ENCODE measurements at regions not wholly inside any gene's neighbourhood (a gene's known extent, or its start where the extent isn't known, plus 50 kb on each side); places are given as distances from the start of the nearest gene placed in this dataset.
"Not testable (repeated sequence)": the region's sequence is repeated elsewhere in the genome, so short reads cannot be mapped to it uniquely, and the experiment has no call there.

DNA sequence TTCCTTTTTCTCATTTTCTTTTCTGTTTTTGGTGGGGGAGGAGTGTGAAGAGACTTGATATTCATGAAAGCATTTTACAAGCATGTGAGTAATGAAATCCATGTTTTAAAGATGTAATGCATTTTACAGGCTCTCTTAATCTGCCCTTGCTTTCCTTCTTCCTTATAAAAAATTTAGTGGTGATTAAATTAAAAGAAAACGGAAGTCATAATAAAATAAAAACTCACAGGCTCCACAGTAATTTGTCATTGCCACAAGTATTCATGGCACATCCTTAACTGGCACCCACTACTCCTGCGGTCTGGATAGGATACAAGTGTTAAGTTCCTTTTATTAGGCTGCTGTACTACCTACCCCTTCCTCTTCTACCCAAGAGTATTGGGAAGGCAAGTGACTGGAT lies 241.2 kb downstream of the SLC4A3 start:
- H3K4me3 ChIP-seq (ENCODE audit: low read depth, low read length), result no peak overlapping the region
- DNase-seq (ENCODE audit: low read depth), result no peak
- TF ChIP-seq, protein P1, sequence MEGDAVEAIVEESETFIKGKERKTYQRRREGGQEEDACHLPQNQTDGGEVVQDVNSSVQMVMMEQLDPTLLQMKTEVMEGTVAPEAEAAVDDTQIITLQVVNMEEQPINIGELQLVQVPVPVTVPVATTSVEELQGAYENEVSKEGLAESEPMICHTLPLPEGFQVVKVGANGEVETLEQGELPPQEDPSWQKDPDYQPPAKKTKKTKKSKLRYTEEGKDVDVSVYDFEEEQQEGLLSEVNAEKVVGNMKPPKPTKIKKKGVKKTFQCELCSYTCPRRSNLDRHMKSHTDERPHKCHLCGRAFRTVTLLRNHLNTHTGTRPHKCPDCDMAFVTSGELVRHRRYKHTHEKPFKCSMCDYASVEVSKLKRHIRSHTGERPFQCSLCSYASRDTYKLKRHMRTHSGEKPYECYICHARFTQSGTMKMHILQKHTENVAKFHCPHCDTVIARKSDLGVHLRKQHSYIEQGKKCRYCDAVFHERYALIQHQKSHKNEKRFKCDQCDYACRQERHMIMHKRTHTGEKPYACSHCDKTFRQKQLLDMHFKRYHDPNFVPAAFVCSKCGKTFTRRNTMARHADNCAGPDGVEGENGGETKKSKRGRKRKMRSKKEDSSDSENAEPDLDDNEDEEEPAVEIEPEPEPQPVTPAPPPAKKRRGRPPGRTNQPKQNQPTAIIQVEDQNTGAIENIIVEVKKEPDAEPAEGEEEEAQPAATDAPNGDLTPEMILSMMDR (IDR thresholded peaks at IDR 0.05; ENCODE audit: low read depth, low read length, missing control alignments), result no peak

GRCh38 chr2:219870041-219870440 lies 242.6 kb downstream of the SLC4A3 start:
- TF ChIP-seq, protein P1 (IDR thresholded peaks at IDR 0.05; ENCODE audit: low read depth, low read length, missing control alignments), result no peak
- H3K4me3 ChIP-seq (ENCODE audit: low read depth, low read length), result no peak overlapping the region
- no peak for DNase-seq (ENCODE audit: low read depth)

DNA sequence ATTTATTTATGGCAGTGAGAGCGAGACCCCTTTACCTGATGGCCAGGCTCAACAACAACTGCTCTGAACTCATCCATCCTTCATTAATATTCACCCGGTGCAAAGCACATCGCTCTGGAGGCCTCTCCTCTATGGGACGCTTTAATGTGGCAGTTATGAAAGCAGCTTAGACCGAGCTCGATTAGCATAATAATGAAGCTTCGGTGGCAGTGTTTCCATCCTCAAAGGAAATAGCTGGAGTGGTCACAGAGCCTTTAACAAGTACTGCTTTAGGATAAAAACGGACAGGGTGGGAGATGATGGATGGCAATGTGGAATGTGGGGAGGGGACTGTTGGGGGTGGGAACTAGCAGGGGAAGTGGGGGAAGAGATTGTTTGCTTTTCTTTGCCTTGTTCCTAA lies 243.9 kb downstream of the SLC4A3 start:
- TF ChIP-seq, protein P1 (IDR thresholded peaks at IDR 0.05; ENCODE audit: low read depth, low read length, missing control alignments), result no peak
- H3K4me3 ChIP-seq (ENCODE audit: low read depth, low read length), result no peak overlapping the region
- no peak for DNase-seq (ENCODE audit: low read depth)

- no peak for DNase-seq (ENCODE audit: low read depth)
- H3K4me3 ChIP-seq (ENCODE audit: low read depth, low read length), result no peak overlapping the region
- TF ChIP-seq, protein P1 (IDR thresholded peaks at IDR 0.05; ENCODE audit: low read depth, low read length, missing control alignments), result no peak
These were observed 247.6 kb downstream of the SLC4A3 start for GRCh38 chr2:219875036-219875435.

DNA sequence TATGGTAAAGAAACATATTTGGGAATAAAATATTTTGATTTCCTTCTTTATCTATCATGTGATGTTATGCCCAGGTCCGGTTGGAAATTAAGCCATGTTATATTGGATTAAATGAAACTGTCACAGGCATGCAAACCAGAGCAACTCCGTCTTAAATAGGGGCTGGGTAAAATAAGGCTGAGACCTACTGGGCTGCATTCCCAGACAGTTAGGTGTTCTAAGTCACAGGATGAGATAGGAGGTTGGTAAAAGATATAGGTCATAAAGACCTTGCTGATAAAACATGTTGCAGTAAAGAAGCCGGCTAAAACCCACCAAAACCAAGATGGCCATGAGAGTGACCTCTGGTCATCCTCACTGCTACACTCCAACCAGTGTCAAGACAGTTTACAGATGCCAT lies 248.6 kb downstream of the SLC4A3 start:
- not testable (repeated sequence) for H3K4me3 ChIP-seq (ENCODE audit: low read depth, low read length); DNase-seq (ENCODE audit: low read depth)

- DNase-seq (ENCODE audit: low read depth), result no peak
- TF ChIP-seq, protein P1 (IDR thresholded peaks at IDR 0.05; ENCODE audit: low read depth, low read length, missing control alignments), result no peak
- no peak overlapping the region for H3K4me3 ChIP-seq (ENCODE audit: low read depth, low read length)
These were observed 249.5 kb downstream of the SLC4A3 start for GRCh38 chr2:219876931-219877330.

GRCh38 chr2:219877728-219878127 lies 250.3 kb downstream of the SLC4A3 start:
- TF ChIP-seq, protein P1 (IDR thresholded peaks at IDR 0.05; ENCODE audit: low read depth, low read length, missing control alignments), result no peak
- DNase-seq (ENCODE audit: low read depth), result no peak
- H3K4me3 ChIP-seq (ENCODE audit: low read depth, low read length), result no peak overlapping the region

- TF ChIP-seq, protein P1 (IDR thresholded peaks at IDR 0.05; ENCODE audit: low read depth, low read length, missing control alignments), result no peak
- no peak overlapping the region for H3K4me3 ChIP-seq (ENCODE audit: low read depth, low read length)
- DNase-seq (ENCODE audit: low read depth), result no peak
These were observed 251.1 kb downstream of the SLC4A3 start for GRCh38 chr2:219878516-219878915.
